NCI-H1930 (cell line): ENCODE measurements at regions not wholly inside any gene's neighbourhood (a gene's known extent, or its start where the extent isn't known, plus 50 kb on each side); places are given as distances from the start of the nearest gene placed in this dataset.

ENCODE experiments used
- DNase-seq, 2 experiments: peaks; one replicate each; lab custom pipeline; 2025; lab: John Stamatoyannopoulos, UW

DNA sequence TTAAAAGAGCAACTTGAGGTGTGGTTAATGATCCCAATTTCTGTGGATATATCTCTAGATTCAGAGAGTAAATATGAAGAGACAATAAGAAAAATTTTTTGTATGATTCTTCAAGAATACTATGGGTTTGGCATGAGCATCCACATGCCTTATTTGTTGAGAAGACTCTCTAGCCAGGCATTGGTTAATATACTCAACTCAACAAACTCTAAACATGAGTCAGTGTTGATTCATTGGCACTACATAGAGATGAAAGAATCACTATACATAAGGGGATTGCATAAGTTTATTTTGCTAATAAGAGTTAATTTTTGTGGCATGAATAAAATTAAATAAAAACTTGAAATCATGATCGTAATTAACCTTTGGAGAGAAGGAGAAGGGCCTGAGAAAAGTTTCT lies 930.2 kb upstream of the LRRTM1 start:
- no peak for DNase-seq

DNA sequence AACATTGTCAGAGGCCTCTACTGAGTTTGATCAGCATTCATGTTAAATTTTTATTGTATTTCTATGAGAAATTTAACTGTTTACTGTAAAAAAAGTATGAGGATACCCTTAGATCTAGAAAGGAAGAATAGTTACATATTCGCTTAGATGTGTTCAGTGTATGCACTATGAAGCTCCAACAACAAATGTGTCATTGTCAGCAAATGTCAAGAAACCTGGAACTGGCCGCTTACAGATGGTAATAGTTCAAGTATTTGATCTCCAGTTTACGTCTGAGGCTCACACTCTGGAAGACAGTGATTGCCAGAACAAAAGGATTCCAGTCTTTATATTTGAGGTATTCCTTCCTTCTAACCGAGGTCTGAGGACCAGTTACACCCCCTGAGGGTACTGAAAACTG lies 921.2 kb upstream of the LRRTM1 start:
- DNase-seq, result no peak

DNA sequence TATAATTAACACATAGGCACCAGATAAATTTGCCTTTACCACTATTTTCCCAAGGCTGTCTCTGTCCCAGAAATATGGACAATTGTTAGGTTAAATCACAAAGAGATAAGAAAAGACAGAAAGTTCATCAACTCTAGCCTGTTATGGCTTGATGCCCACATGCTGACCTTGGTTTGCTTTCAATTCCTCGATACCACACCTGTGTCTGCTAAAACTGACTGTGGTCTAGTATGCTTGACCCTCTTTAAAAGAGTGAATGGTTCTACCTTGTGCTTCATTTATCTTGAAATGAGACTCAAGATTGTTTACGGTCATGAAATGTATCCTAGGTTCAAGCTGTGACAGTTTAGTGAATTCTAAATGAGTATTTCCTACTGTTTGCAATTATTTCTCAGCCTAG lies 909.0 kb upstream of the LRRTM1 start:
- DNase-seq, result no peak

DNA sequence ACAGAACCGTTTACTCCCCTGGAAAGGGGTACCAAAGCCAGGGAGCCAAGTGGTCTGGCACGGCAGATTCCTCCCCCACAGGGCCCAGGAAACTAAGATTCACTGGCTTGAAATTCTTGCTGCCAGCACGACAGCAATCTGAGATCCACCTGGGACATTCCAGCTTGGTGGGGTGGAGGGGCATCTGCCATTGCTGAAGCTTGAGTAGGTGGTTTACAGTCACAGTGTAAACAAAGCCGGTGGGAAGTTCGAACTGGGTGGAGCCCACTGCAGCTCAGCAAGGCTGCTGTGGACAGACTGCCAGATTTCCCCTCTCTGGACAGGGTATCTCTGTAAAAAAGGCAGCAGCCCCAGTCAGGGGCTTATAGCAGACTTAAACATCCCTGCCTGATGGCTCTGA lies 901.7 kb upstream of the LRRTM1 start:
- DNase-seq, result no peak

DNA sequence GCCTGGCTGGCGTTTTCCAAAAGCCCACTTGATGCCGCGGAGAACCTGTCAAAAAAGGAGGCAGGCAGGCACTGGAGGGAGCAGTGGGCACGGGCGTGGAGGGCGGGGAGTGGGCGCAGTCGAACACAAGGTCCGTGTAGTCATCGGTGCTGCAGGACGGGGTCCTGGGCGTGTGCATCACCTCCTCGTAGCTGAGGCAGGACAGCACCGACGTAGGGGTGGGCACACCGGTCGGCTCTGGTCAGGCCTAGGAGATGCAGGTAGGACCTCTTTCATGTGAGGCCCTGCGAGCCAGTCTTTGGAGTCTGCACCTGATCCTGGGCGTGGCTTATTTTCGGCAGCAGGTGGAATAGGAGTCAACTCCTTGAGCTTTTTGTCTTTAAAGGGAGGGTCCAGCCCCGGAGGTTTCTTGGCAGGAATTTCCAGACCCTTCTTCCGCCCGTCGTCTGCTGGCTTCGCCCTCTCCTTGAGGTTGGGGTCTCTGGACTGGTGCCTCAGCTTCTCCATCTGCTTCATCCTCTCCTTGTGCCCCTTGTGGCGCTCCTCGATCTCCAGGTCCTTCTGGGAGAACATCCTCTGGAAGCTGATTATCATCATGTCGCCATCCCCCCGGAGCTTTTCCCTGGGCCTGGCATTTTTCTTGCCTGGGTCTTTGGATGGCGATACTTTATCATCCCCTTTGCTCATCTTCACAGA lies 892.5 kb upstream of the LRRTM1 start:
- DNase-seq, result no peak

DNA sequence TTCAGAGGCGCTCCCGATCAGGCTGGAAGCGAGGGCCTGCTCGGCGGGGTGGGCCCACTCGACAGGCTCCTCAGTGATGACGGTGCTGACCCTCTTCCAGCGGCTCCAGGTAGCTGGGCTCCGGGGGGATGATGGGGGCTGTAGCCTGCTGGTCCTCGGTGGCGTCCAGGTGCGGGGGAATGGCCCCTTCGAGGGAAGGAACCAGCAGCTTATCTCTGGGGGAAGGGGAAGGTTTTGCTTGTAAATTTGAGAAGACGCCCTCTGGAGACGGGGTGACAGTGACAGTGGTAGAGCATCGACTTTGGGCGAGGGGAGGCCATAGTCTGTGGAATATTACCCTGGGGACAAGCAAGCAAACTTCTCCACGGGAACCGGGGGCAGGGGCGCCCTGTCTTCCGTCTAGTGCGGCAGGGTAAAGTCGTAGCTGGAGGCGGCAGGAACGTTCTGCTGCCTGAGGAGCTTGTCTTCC lies 891.9 kb upstream of the LRRTM1 start:
- DNase-seq, result no peak

DNA sequence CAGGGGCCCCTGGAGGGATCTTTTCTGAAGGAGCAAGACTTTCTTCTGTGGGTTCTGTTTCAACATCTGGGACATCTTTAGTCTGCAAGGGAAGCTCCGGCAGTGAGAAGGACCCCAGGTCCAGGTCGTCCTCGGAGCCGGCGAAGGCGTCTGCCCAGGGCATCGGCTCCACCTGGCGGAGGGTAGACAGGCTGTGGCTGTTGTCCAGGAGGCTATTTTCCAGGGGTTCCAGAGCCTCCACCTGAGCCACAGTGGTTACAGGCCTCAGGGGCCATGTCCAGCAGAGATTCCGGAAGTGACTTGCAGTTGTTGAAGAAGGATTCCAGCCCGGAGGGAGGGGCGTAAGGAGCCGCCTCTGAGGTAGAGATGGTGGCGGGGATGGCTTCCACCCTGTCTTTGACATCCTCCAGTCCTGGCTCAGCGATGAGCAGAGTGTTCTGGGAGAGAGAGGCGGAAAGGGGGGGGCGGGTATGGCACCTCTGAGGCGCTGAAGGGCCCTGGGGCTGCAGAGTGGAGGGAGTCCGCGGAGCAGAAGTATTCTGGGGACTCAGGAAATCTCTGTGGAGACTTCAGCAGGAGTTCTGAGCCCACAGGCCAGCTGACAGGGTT lies 891.3 kb upstream of the LRRTM1 start:
- no peak for DNase-seq

DNA sequence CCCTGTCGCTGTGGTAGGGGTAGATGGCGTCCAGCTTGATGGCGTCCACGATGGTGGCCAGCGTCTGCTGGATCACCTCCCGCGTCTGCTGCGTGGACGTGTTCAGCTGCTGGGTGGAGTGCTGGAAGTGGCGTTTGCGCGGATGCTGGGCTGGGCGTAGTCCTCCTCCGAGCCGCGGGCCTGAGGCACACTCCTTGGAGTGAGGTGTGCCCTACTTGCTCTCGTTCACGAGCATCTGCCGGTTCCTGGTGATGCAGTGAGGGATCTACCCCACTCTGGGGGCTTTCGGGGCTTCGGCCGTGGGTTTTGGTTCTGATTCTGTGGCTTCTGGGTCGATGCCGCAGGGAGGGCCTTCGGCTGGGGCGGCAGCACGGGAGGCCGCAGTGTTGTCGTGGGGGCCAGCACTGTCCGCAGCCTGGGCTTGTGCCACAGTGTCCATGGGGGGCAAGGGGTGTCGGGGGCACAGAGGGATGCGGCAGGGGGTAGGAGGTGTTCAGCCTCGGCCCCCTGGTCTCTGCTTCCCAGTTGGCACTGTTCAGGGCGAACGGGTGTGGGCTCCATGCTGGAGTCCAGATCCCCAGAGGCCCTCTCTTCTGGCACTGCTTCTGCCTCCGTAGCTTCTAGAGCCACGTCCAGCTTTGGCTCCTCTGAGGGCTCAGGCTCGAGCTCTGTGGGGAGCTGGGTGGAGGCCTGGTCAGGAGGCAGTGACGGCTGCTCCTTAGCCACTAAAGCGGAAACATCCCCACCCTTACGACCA lies 890.6 kb upstream of the LRRTM1 start:
- DNase-seq, result no peak

DNA sequence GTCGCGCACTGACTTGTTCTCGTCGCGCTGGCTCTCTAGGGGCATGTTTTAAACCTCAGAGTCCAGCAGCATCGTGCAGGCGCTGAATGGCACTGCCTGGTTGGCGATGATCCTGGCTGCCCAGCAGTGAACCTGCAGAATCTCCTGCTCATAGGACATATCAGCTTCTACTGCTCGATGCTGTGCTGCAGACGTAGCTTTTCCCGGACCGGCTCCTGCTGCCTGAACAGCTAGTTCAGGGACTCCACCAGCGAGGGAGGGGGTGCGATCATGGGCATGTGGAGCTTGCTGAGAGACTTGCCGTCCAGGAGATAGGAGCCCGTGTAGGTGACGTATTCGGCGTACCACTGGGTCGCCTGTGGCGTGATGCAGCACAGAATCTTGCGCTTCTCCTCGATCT lies 890.0 kb upstream of the LRRTM1 start:
- DNase-seq, result no peak

DNA sequence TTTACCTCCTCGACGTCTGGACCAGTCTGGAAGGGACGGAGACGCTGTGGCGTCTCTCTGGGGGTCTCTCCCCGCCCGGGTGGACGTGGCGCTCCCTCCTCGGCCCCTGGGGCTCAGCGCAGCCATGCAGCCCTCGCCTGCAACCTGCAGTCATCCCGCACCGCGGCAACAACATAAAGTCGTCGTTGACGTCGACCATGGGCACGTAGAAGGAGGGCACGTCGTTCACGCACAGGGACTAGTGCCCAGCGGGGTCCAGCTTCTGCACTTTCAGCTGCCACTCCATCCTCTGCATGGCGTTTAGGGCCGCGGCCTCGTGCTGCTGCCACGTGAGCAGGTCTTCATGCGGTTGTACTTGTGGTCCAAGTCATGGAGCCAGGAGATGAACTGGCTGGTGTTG lies 889.6 kb upstream of the LRRTM1 start:
- no peak for DNase-seq

DNA sequence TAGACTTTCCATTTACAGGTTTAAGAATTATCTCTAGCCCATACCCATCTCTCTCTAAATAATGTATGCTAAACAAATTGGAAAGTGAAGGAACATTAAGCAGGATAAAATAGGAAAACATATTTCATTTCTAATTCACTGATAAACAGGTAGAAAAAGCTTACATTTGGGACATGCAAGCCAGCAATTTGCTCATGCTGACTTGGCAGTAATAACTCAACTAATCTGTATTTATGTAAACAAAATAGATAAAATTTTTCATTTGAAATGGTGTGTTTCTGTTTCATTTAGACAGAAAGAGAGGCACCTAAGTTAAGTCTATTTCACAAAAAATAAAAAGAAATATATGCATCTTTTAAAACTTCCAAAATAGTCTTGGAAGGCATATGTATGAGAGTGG lies 877.3 kb upstream of the LRRTM1 start:
- no peak for DNase-seq

DNA sequence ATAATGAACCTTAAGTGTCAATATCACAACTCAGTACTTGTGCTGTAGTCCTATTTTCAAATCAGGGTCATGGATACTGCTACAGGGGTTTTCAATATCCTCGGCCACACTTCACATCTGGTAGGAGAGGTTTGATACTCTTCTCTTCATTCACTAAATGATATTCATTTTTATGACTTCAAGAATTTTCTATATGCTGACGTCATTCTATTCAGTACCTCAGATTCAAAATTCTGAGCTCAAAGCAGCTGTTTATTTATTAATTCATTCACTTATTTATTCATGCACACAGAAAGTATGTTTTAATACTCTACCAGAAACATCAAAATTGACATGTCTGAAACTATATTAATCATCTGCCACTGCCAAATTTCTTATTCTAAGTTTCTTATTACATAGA lies 866.9 kb upstream of the LRRTM1 start:
- no peak for DNase-seq

DNA sequence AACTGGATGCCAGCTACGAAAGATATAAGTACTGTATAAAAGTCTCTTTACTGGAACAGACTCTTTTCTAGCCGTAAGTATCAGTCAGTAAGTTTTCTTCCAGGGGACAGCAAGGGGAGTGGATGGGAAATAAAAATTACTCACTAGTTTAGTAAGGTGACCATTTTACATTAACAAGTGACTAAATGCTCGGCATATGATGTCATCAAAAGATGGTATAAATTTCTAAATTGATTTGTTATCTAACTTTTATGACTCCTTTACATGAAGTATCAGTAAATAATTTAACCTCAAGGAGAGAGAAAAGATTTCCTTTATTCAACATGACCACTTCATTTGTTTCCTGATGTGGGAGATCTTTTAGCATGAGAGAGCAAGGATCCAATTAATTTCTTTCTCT lies 859.0 kb upstream of the LRRTM1 start:
- no peak for DNase-seq

DNA sequence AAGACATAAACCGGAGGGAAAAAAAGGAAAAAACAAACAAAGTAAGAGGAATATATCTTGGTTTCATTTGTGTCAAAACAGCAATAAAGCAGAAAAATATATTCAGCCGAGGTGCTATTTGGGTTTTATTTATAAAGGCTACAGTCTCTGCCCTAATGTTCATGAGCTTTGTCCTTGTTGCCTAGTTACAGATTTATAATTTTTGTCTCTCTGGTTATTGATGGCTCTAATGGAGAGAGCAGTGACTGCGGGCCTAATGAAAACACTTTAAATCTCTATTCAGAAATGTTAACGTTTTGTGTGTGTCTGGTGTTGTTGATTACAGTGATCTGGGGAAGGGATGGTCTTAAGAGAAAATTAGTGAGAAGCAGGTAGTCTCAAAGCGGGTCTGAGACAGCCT lies 854.0 kb upstream of the LRRTM1 start:
- no peak for DNase-seq

DNA sequence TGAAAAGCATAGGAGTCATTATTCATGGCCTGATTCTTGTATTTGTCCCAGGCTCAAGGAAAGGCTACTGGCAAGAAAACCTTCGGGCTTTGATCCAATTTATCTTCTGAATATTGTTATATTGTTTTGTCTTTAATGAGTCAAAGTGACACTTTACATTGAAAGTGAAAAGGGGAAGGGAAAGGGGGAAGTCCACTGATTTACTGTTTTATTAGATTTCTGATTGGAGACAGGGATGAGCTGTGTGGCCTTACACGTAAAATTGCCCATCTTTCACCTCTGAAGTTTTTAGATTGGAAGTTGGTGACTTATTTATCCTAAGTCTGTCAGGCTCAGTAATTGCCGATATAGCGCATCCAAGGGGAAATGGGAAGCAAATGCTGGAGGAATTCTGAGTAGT lies 843.8 kb upstream of the LRRTM1 start:
- DNase-seq, result no peak

DNA sequence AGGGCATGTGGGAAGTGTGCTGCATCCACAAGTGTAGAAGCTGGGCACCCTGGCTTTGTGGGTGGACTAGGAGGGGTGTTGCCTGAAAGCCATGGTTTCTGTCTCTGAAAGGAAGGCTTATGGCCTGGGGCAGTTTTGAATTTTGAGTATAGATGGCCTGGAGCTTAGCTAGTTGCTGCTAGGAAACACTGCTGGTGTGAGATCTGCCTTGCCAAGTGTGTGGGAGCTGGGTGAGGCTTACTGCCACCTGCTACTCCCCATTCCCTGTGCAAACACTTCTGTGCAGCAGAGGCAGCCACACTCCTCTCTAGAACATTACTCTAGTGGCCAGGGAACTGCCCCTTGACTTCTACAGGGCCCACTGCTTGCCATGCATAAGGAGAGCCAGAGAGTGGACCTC lies 831.7 kb upstream of the LRRTM1 start:
- no peak for DNase-seq

DNA sequence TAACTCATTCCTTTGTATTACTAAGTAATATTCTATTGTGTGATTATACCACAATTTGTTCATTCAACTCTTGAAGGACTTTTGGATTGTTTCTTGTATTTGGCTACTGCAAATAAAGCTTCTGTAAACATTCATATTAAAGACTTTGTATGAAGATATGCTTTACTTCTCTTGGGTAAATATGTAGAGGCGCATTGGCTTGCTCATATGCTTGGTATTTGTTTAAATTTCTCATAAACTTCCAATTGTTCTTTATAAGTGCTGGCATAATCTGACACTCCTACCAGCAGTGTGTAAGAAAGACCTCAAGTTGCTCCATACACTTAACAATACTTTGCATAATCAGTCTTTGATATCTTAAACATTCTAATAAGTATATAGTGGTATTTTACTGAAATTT lies 792.8 kb upstream of the LRRTM1 start:
- DNase-seq, result no peak

DNA sequence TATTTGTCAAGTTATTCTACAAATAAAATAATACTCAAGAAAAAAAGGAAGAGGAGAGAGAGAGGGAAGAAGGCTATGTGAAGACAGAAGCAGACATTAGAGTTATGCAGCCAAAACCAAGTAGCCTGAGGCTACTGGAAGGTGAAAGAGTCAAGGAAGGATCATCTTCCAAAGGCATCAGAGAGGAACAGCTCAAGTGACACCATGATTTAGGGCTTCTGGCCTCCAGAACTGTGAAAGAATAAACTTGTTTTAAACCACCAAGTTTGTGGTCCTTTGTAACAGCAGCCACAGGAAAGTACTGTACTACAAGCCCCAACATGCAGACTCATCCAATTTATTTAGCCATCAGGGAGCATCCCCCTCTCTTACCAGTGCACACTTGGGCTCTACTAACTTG lies 788.5 kb upstream of the LRRTM1 start:
- DNase-seq, result no peak

DNA sequence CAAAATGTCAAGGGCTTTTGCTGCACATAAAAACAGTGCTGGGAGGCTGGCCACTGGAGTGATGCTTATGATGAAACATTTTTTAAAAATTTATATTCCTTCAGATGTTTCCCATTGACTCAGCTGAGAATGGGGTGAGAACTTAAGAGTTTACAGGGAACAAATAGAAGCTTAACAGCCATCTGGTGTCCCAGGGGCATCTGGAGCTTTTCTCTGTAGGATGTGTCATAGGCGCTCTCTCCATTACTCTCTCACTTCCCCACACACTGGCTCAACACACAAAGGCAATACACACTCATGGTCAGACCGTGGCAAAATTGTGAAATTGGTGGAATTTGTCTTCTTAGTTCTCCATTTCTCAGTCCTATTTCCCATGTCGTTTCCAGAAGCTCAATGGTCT lies 783.1 kb upstream of the LRRTM1 start:
- no peak for DNase-seq

DNA sequence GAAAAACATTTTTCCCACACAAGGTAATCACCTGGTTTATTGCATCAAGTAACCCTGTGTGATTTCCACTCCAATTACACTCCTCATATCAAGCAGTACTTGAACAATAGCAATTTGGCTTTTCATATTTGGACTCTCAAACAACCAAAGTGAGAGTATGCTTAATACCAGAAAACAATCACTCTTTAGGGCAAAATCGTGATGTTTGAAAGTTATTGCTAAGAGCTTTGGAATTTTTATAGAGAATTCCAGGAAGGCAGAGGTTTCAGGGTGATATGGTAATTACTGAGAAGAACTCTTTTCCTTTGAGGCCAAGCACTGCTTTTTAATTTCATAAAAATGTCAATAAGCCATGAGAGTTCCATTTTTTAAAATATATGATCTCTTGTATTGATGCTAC lies 779.5 kb upstream of the LRRTM1 start:
- DNase-seq, result no peak

DNA sequence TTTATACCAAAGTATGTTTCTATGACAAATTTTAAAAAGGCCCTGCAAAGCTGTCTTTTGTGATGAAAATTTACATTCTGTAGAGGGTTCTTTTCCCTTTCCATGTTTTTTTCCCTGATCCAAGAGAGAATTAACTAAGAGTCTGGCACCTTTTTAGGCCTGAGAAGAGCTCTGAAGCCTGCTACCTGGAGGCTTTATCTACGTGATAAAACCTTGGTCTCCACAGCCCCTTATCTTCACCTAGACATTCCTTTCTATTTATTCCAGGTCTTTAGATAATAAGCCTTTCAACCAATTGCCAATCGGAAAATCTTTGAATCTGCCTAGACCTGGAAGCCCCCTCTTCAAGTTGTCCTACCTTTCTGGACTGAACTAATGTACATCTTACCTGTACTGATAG lies 774.1 kb upstream of the LRRTM1 start:
- no peak for DNase-seq

DNA sequence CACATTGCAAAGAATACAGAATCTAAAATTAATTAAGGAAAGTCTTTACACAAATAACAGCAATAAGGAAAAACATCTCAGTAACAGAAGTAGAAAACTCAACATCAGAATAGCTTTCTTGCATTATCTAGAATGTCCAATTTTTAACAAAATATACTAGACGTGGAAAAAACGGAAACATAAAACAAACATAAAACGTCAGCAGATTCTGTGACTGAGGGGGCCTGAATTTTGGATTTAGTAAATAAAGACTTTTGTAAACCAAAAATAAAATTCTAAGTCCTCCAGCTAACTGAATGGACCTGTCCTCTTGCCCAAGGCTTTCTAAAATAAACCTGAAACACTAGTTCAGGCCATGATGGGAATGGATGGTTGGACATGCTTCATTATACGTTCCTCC lies 773.5 kb upstream of the LRRTM1 start:
- no peak for DNase-seq

DNA sequence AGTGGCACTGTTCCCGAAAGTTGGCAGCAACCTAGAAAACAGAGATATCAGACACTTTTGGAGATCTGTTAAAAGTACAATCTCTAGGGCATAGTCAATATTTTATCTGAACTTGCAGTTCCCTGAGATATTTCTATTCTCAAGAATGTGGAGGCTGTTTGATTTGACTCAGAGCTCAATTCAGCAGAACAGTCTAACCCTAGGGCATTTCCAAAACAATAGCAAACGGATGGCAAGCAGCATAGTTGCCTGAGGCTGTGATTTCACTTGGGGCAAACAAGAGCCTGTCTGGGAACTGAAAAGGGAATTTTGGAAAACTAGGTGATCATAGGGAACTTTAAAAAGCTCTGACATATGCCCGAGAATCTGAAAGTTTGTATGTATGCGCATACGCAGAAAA lies 772.8 kb upstream of the LRRTM1 start:
- no peak for DNase-seq

DNA sequence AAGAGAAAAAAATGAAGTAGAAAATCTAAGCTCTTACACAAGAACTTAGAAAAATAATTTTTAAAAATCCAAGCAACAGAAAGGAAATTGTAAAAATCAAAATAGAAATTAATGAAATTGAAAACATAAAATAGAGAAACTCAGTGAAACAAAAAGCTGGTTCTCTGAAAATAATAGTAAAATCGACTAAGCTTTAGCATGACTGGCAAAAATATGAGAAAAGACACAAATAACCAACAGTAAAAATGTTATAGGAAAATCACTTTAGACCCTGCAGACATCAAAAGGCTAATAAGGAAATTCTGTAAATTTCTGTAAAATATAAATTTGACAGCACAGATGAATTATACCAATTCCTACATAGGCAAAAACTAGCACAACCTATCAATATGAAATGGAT lies 768.9 kb upstream of the LRRTM1 start:
- no peak for DNase-seq
